WTC11 (cell line): ENCODE measurements at regions not wholly inside any gene's neighbourhood (a gene's known extent, or its start where the extent isn't known, plus 50 kb on each side); places are given as distances from the start of the nearest gene placed in this dataset.

Experiments
- ATAC-seq: fragments of 200-7000 bp; cut with Tn5 transposase; 2 replicates; pipeline ENCODE4 v1.10.0; 2021; ENCODE audit warnings: mild to moderate bottlenecking, moderate library complexity
- CTCF ChIA-PET: fragments of 300-600 bp; sonication (Branson Sonifier 250); formaldehyde crosslinking; loops from one replicate; lab custom pipeline; 2021; ENCODE audit warnings: antibody characterized with exemption; lab: Charles Lee
- POLR2A ChIA-PET: fragments of 350-600 bp; sonication (Branson Sonifier 250); formaldehyde crosslinking; loops from one replicate; lab custom pipeline; 2021; ENCODE audit warnings: antibody characterized with exemption; lab: Charles Lee
- DNase-seq: peaks from one replicate; pipeline ENCODE4 v3.0.0; 2021; ENCODE audit warnings: low spot score
- H3K27ac Mint-ChIP-seq: 2 replicates; pipeline ENCODE4 v1.8.0; 2021; ENCODE audit warnings: mixed read lengths
- H3K27me3 Mint-ChIP-seq: 2 replicates; pipeline ENCODE4 v1.8.0; 2021; ENCODE audit warnings: low read depth, mild to moderate bottlenecking, moderate library complexity, mixed read lengths
- H3K36me3 Mint-ChIP-seq: 2 replicates; pipeline ENCODE4 v1.8.0; 2021; ENCODE audit warnings: mixed read lengths
- H3K4me1 Mint-ChIP-seq: 2 replicates; pipeline ENCODE4 v1.8.0; 2022; ENCODE audit warnings: mixed read lengths
- H3K4me3 Mint-ChIP-seq: 2 replicates; pipeline ENCODE4 v1.8.0; 2021; ENCODE audit warnings: mild to moderate bottlenecking, moderate library complexity, mixed read lengths
- H3K9me3 Mint-ChIP-seq: 2 replicates; pipeline ENCODE4 v1.8.0; 2021; ENCODE audit warnings: mixed read lengths
- CBFB ChIP-seq: sonication (generic); formaldehyde crosslinking; IDR thresholded peaks from 2 replicates; pipeline ENCODE4 v1.8.1; 2022; ENCODE audit warnings: mild to moderate bottlenecking, low read depth, missing genetic modification reagents
- CREM ChIP-seq: sonication (generic); formaldehyde crosslinking; IDR thresholded peaks from 2 replicates; pipeline ENCODE4 v1.8.1; 2022; ENCODE audit warnings: mild to moderate bottlenecking, missing genetic modification reagents, moderate library complexity
- ELF4 ChIP-seq: sonication (generic); formaldehyde crosslinking; IDR thresholded peaks from 2 replicates; pipeline ENCODE4 v1.8.1; 2022; ENCODE audit warnings: low read depth, mild to moderate bottlenecking, moderate library complexity, missing genetic modification reagents
- EMX1 ChIP-seq: fragments of 250-450 bp; sonication (Bioruptor Pico); IDR thresholded peaks from 2 replicates; pipeline ENCODE4 v1.8.0; 2021; ENCODE audit warnings: mild to moderate bottlenecking
- FOXJ3 ChIP-seq: sonication (generic); formaldehyde crosslinking; IDR thresholded peaks from 2 replicates; pipeline ENCODE4 v1.9.0; 2021; ENCODE audit warnings: missing genetic modification reagents, mild to moderate bottlenecking, borderline replicate concordance
- FOXK1 ChIP-seq: sonication (generic); formaldehyde crosslinking; IDR thresholded peaks from 2 replicates; pipeline ENCODE4 v1.8.0; 2022; ENCODE audit warnings: mild to moderate bottlenecking, moderate library complexity, missing genetic modification reagents
- HMGA2 ChIP-seq: fragments of 250-450 bp; sonication (Bioruptor Pico); IDR thresholded peaks from 2 replicates; pipeline ENCODE4 v1.4.0; 2021; ENCODE audit warnings: mild to moderate bottlenecking, moderate library complexity
- JUN ChIP-seq: sonication (generic); formaldehyde crosslinking; IDR thresholded peaks from 2 replicates; pipeline ENCODE4 v1.8.0; 2023; ENCODE audit warnings: mild to moderate bottlenecking, missing genetic modification reagents
- NFYB ChIP-seq: sonication (generic); formaldehyde crosslinking; conservative IDR thresholded peaks from 2 replicates; pipeline ENCODE4 v1.8.0; 2022; ENCODE audit warnings: low read depth, missing genetic modification reagents
- SMAD4 ChIP-seq: sonication (generic); formaldehyde crosslinking; IDR thresholded peaks from 2 replicates; pipeline ENCODE4 v1.8.0; 2022; ENCODE audit warnings: mild to moderate bottlenecking, missing genetic modification reagents
- SOX15 ChIP-seq: fragments of 250-450 bp; sonication (Bioruptor Pico); IDR thresholded peaks from 2 replicates; pipeline ENCODE4 v1.9.0; 2021; ENCODE audit warnings: mild to moderate bottlenecking
- ZNF219 ChIP-seq: sonication (generic); formaldehyde crosslinking; IDR thresholded peaks from 2 replicates; pipeline ENCODE4 v1.8.0; 2023; ENCODE audit warnings: missing genetic modification reagents, mild to moderate bottlenecking, borderline replicate concordance
- ZNF232 ChIP-seq: sonication (generic); formaldehyde crosslinking; IDR thresholded peaks from 2 replicates; pipeline ENCODE4 v1.8.0; 2022; ENCODE audit warnings: mild to moderate bottlenecking, missing genetic modification reagents
- ZNF263 ChIP-seq: sonication (generic); formaldehyde crosslinking; IDR thresholded peaks from 2 replicates; pipeline ENCODE4 v1.8.1; 2022; ENCODE audit warnings: low read depth, mild to moderate bottlenecking, moderate library complexity, missing genetic modification reagents
- ZNF317 ChIP-seq: sonication (generic); formaldehyde crosslinking; IDR thresholded peaks from 2 replicates; pipeline ENCODE4 v1.8.1; 2023; ENCODE audit warnings: low read depth, mild to moderate bottlenecking, moderate library complexity, missing genetic modification reagents, borderline replicate concordance
- TF ChIP-seq, protein P1 (sequence below): sonication (generic); formaldehyde crosslinking; conservative IDR thresholded peaks from 2 replicates; pipeline ENCODE4 v1.8.1; 2022; ENCODE audit warnings: mild to moderate bottlenecking, missing genetic modification reagents
- TF ChIP-seq, protein P2 (sequence below): sonication (generic); formaldehyde crosslinking; IDR thresholded peaks from 2 replicates; pipeline ENCODE4 v1.8.0; 2022; ENCODE audit warnings: missing genetic modification reagents
- TF ChIP-seq, protein P3 (sequence below): sonication (generic); formaldehyde crosslinking; IDR thresholded peaks from 2 replicates; pipeline ENCODE4 v1.8.1; 2022; ENCODE audit warnings: mild to moderate bottlenecking, moderate library complexity, missing genetic modification reagents
- TF ChIP-seq, protein P4 (sequence below): sonication (generic); formaldehyde crosslinking; IDR thresholded peaks from 2 replicates; pipeline ENCODE4 v1.8.1; 2022; ENCODE audit warnings: mild to moderate bottlenecking, missing genetic modification reagents, moderate library complexity, borderline replicate concordance

DNA sequence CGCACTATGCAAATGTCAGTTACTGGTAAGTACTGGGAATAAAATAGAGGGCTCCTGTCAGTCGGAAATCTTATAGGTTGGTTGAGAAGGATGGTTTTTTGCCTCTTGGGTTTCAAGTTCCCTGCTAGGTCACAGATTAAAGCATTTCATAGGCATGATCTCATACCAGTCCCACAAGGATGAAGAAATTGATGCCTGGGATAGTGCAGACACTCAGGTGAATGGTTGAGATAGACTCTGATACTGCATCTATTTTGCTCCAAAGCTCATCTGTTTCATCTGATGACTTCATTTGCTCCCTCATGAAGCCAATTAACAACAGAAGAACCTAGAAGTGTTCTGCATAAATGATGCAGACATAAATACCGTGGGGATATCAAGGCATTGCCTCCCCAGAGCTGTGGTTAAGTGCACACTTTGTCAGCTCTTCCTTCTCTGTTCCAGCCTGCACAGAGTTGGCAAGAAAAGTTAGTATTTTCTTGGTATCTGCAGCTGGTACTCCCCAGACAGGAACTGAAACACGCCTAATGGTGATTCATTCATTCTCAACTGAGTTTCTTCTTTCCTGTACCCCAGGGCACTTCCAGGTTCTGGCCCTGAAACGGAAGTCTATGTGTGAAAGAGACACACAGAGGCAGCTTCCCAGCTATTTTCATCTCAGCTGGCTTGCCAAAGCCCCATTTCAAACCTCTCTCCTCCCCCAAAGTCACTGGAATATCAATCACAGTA is 418.3 kb upstream of the SALL1 start (continued):
- TF ChIP-seq, protein P1, sequence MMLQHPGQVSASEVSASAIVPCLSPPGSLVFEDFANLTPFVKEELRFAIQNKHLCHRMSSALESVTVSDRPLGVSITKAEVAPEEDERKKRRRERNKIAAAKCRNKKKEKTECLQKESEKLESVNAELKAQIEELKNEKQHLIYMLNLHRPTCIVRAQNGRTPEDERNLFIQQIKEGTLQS (CRISPR knock-in tag): no peak

DNA sequence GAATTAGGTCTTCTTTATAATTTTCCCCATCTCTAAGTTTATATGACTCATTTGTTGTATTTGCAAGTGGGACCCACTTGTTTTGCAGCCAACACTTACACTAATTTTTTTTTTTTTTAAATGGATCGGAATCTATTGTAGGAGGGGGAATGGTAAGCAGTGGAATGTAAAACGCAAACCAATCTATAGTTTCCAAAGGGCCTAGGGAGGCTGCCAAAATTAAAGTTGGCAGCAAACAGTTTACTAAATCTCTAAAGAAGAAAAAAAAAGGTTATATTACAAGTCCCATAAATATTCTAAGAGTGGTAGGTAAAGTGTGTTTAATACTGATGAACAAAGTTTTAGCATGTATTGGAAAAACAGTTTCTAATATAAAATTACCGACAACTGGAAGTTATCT is 416.8 kb upstream of the SALL1 start:
- POLR2A ChIA-PET: no interaction called here
- H3K4me3 Mint-ChIP-seq: no peak overlapping the region
- no peak for ATAC-seq
- no peak for TF ChIP-seq ZNF232 (CRISPR knock-in tag)
- no peak for TF ChIP-seq CBFB (CRISPR knock-in tag)
- TF ChIP-seq SOX15: no peak
- TF ChIP-seq FOXK1 (CRISPR knock-in tag): no peak
- peaks cover 30% of the 10 kb centered on the region for H3K9me3 Mint-ChIP-seq
- H3K36me3 Mint-ChIP-seq: peaks cover 16% of the 10 kb centered on the region
- CTCF ChIA-PET: no interaction called here
- no peak for DNase-seq
- no peak overlapping the region for H3K27ac Mint-ChIP-seq
- no peaks in the 10 kb centered on the region for H3K27me3 Mint-ChIP-seq
- H3K4me1 Mint-ChIP-seq: peaks cover 5% of the 10 kb centered on the region; the same call in 1 of the 2 replicates

DNA sequence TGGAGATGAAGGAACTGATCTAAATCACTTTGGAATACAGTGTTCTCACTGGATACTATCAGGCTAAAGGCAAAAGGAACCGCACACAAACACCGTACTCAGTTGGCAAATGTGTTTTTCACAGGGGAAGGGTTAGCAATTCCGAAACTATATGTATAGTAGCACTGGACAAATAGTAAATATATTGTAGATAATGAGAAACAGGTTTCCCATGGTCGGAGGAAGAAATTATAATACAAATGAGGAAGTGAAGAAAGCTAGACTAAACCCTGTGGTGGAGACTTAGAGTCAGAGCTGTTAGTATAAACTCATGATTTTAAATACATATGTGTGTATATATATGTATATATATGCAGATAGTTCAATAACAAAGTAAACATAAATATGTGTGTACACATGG is 414.1 kb upstream of the SALL1 start:
- CTCF ChIA-PET: no interaction called here
- DNase-seq (no peak), ATAC-seq (no peak)
- no peaks in the 10 kb centered on the region for H3K27me3 Mint-ChIP-seq
- peaks cover 5% of the 10 kb centered on the region; the same call in 1 of the 2 replicates for H3K4me1 Mint-ChIP-seq
- POLR2A ChIA-PET: no interaction called here
- no peak overlapping the region for H3K27ac Mint-ChIP-seq
- peaks cover 33% of the 10 kb centered on the region for H3K9me3 Mint-ChIP-seq
- TF ChIP-seq ZNF263 (CRISPR knock-in tag) (no peak), JUN (CRISPR knock-in tag) (no peak), SMAD4 (no peak), CBFB (CRISPR knock-in tag) (no peak), CREM (CRISPR knock-in tag) (no peak), ZNF317 (CRISPR knock-in tag) (no peak), NFYB (CRISPR knock-in tag) (no peak), ZNF232 (CRISPR knock-in tag) (no peak)
- TF ChIP-seq, protein P2, sequence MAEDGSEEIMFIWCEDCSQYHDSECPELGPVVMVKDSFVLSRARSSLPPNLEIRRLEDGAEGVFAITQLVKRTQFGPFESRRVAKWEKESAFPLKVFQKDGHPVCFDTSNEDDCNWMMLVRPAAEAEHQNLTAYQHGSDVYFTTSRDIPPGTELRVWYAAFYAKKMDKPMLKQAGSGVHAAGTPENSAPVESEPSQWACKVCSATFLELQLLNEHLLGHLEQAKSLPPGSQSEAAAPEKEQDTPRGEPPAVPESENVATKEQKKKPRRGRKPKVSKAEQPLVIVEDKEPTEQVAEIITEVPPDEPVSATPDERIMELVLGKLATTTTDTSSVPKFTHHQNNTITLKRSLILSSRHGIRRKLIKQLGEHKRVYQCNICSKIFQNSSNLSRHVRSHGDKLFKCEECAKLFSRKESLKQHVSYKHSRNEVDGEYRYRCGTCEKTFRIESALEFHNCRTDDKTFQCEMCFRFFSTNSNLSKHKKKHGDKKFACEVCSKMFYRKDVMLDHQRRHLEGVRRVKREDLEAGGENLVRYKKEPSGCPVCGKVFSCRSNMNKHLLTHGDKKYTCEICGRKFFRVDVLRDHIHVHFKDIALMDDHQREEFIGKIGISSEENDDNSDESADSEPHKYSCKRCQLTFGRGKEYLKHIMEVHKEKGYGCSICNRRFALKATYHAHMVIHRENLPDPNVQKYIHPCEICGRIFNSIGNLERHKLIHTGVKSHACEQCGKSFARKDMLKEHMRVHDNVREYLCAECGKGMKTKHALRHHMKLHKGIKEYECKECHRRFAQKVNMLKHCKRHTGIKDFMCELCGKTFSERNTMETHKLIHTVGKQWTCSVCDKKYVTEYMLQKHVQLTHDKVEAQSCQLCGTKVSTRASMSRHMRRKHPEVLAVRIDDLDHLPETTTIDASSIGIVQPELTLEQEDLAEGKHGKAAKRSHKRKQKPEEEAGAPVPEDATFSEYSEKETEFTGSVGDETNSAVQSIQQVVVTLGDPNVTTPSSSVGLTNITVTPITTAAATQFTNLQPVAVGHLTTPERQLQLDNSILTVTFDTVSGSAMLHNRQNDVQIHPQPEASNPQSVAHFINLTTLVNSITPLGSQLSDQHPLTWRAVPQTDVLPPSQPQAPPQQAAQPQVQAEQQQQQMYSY (CRISPR knock-in tag): no peak
- TF ChIP-seq, protein P3, sequence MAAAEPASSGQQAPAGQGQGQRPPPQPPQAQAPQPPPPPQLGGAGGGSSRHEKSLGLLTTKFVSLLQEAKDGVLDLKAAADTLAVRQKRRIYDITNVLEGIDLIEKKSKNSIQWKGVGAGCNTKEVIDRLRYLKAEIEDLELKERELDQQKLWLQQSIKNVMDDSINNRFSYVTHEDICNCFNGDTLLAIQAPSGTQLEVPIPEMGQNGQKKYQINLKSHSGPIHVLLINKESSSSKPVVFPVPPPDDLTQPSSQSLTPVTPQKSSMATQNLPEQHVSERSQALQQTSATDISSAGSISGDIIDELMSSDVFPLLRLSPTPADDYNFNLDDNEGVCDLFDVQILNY (CRISPR knock-in tag): no peak
- peaks cover 16% of the 10 kb centered on the region for H3K36me3 Mint-ChIP-seq
- H3K4me3 Mint-ChIP-seq: no peak overlapping the region

DNA sequence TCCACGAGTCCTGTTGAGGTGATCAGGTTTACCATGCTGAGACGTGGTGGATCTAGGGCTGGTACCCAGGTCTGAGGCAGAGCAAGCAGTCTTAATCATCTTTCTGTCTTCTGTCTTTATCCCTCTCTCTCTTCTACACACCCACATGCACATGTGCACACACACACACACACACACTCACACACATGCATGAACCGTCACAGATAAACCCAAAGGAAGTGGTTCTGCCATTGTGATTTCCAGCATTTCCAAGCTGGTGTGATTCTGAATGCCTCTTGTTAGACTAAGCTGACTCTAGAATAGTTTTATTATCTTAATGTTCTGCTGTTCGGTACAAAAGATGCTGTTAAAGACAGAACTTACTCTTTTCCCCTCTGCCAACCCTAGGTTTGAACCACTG is 411.8 kb upstream of the SALL1 start:
- Mint-ChIP-seq H3K27me3 (no peaks in the 10 kb centered on the region), H3K4me1 (no peaks in the 10 kb centered on the region), H3K4me3 (no peak overlapping the region), H3K27ac (no peak overlapping the region), H3K36me3 (peaks cover 16% of the 10 kb centered on the region), H3K9me3 (peaks cover 33% of the 10 kb centered on the region)
- ATAC-seq (no peak), DNase-seq (no peak)
- POLR2A ChIA-PET: no interaction called here
- CTCF ChIA-PET: no interaction called here
- TF ChIP-seq ELF4 (CRISPR knock-in tag): no peak
- TF ChIP-seq FOXJ3 (CRISPR knock-in tag): no peak
- no peak for TF ChIP-seq EMX1 (CRISPR knock-in tag)
- TF ChIP-seq HMGA2 (CRISPR knock-in tag): no peak
- TF ChIP-seq ZNF219 (CRISPR knock-in tag): no peak
- TF ChIP-seq, protein P4, sequence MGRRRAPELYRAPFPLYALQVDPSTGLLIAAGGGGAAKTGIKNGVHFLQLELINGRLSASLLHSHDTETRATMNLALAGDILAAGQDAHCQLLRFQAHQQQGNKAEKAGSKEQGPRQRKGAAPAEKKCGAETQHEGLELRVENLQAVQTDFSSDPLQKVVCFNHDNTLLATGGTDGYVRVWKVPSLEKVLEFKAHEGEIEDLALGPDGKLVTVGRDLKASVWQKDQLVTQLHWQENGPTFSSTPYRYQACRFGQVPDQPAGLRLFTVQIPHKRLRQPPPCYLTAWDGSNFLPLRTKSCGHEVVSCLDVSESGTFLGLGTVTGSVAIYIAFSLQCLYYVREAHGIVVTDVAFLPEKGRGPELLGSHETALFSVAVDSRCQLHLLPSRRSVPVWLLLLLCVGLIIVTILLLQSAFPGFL (CRISPR knock-in tag): no peak
- TF ChIP-seq, protein P2 (CRISPR knock-in tag): no peak
